Gastrocnemius medialis (tissue), 4 donors: ENCODE measurements at regions not wholly inside any gene's neighbourhood (a gene's known extent, or its start where the extent isn't known, plus 50 kb on each side); places are given as distances from the start of the nearest gene placed in this dataset.

Experiments
- POLR2A ChIP-seq, 2 donors: fragments of 450-650 bp; IDR thresholded peaks; one replicate each; pipeline ENCODE4 v1.6.1; 2017; ENCODE audit warnings: antibody characterized with exemption in 2 of 2, mild to moderate bottlenecking in 2 of 2, moderate library complexity in 2 of 2
- TF ChIP-seq, protein P1 (sequence below), 5 experiments: fragments of 450-650 bp in 3 of 5; fragments of 200-600 bp in 2 of 5; sonication (generic) in 2 of 5; IDR thresholded peaks in 4 of 5; conservative IDR thresholded peaks in 1 of 5; 1 replicate in 4 of 5; 2 replicates in 1 of 5; pipeline ENCODE4 v1.5.1; 2016 to 2019; ENCODE audit warnings: antibody characterized with exemption in 5 of 5, mild to moderate bottlenecking in 3 of 5, moderate library complexity in 3 of 5

DNA sequence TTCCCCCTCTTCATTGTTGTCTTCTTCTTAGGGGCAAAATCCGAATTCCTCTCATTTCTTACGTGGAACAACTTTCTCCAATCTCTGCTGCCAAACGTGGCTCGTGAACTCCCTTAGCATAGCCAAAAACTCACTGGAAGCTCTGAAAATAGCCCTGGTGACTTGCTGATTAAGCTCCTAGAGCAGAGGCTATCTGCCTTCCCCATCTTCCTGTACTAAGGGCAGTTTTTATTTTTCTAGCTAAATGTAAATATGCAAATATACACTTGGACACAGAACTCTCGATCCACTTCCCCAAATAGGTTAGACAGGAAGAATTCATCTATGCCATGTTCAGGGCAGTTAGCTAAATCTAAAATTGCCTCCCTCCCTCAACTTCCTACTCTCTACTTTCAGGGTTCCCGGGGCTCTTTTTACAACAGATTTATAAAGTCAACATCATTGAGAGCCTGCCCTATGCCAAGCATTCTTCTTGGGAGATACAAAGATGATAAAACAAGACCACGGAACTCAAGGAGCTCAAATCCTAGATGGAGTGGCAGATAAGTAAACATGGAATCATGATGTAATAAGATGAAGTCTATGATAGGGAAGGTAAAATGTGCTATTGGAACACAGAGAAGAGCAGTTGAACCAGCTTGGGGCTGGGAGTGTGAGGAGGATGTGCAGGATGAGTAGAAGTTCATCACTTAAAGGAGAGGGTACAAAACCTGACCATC, 59.4 kb upstream of the FMOD start:
- TF ChIP-seq, protein P1, sequence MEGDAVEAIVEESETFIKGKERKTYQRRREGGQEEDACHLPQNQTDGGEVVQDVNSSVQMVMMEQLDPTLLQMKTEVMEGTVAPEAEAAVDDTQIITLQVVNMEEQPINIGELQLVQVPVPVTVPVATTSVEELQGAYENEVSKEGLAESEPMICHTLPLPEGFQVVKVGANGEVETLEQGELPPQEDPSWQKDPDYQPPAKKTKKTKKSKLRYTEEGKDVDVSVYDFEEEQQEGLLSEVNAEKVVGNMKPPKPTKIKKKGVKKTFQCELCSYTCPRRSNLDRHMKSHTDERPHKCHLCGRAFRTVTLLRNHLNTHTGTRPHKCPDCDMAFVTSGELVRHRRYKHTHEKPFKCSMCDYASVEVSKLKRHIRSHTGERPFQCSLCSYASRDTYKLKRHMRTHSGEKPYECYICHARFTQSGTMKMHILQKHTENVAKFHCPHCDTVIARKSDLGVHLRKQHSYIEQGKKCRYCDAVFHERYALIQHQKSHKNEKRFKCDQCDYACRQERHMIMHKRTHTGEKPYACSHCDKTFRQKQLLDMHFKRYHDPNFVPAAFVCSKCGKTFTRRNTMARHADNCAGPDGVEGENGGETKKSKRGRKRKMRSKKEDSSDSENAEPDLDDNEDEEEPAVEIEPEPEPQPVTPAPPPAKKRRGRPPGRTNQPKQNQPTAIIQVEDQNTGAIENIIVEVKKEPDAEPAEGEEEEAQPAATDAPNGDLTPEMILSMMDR (IDR thresholded peaks at IDR 0.05 in 4 of 5, conservative IDR thresholded peaks at IDR 0.05 in 1 of 5): no peak
- no peak for TF ChIP-seq POLR2A (IDR thresholded peaks at IDR 0.05)
